ENCODE measurements at regions not wholly inside any gene's neighbourhood (a gene's known extent, or its start where the extent isn't known, plus 50 kb on each side); places are given as distances from the start of the nearest gene placed in this dataset.

DNA sequence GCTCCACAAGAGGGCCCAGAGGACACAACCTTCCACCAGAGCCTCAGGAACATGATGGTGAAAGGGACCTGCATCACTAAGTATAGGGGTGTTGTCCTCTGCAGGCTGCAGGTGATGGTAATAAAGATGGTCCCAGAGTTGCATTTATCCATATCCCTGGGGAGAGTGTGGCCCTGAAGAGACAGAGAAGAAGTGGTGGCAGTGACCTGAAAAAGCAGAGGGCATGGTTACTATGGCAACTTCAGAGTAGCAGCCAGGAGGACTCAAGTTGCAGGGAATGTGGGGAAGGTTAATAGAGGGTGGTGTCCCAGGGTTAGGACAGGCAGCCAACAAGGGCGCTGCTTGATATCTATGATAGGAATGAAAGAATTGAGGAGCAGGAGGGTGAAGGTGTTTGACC lies 57.1 kb downstream of the HLA-A start:
- H3K4me3 ChIP-seq = no peak overlapping the region
- TF ChIP-seq, protein P1, sequence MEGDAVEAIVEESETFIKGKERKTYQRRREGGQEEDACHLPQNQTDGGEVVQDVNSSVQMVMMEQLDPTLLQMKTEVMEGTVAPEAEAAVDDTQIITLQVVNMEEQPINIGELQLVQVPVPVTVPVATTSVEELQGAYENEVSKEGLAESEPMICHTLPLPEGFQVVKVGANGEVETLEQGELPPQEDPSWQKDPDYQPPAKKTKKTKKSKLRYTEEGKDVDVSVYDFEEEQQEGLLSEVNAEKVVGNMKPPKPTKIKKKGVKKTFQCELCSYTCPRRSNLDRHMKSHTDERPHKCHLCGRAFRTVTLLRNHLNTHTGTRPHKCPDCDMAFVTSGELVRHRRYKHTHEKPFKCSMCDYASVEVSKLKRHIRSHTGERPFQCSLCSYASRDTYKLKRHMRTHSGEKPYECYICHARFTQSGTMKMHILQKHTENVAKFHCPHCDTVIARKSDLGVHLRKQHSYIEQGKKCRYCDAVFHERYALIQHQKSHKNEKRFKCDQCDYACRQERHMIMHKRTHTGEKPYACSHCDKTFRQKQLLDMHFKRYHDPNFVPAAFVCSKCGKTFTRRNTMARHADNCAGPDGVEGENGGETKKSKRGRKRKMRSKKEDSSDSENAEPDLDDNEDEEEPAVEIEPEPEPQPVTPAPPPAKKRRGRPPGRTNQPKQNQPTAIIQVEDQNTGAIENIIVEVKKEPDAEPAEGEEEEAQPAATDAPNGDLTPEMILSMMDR (IDR thresholded peaks at IDR 0.05) = no peak
- no peak for DNase-seq
- no peaks in the 10 kb centered on the region for H3K9me3 ChIP-seq
- intact Hi-C loops (cut with DNase I; ENCODE audit: low total_unique reads) = no loop called here
- H3K4me1 ChIP-seq = no peaks in the 10 kb centered on the region
- peaks cover 0 to 4% of the 10 kb centered on the region in 2 donors for H3K27me3 ChIP-seq
- H3K36me3 ChIP-seq = no peaks in the 10 kb centered on the region
- H3K27ac ChIP-seq = no peak overlapping the region

GRCh38 chr6:30000156-30000791 lies 57.9 kb downstream of the HLA-A start:
- no peaks in the 10 kb centered on the region for H3K9me3 ChIP-seq
- H3K4me1 ChIP-seq = no peaks in the 10 kb centered on the region
- H3K4me3 ChIP-seq = no peak overlapping the region
- DNase-seq = no peak
- intact Hi-C loops (cut with DNase I; ENCODE audit: low total_unique reads) = no loop called here
- peaks cover 0 to 4% of the 10 kb centered on the region in 2 donors for H3K27me3 ChIP-seq
- no peak overlapping the region for H3K27ac ChIP-seq
- TF ChIP-seq, protein P1 (IDR thresholded peaks at IDR 0.05) = no peak
- H3K36me3 ChIP-seq = no peaks in the 10 kb centered on the region

DNA sequence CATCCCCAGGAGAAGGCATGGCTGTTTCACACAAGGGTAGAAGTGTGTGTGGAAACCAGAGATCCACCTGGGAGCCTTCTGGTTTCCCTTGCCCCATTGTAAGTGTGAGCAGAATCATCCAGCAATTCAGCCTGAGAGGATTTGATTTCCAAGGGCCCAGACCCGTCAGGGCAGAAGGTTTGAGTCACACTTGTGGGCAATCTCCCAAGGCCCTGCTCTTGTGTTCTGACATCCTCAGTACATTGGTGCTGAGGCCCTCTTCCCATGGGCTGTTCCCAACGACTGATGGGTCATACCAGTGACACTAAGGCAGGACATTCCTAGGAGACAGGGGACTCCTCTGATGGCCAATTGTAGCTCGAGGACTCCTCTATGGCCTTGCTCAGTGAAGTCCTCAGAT lies 58.2 kb upstream of the POLR1H start:
- peaks cover 0 to 20% (median 7%) of the 10 kb centered on the region in 4 donors for H3K4me1 ChIP-seq
- DNase-seq = no peak
- no peak overlapping the region for H3K4me3 ChIP-seq
- peaks cover 0 to 8% of the 10 kb centered on the region in 2 donors for H3K27me3 ChIP-seq
- no peak overlapping the region for H3K27ac ChIP-seq
- TF ChIP-seq, protein P1 (IDR thresholded peaks at IDR 0.05) = no peak
- H3K9me3 ChIP-seq = no peaks in the 10 kb centered on the region
- no peaks in the 10 kb centered on the region for H3K36me3 ChIP-seq
- intact Hi-C loops (cut with DNase I; ENCODE audit: low total_unique reads) = no loop called here

DNA sequence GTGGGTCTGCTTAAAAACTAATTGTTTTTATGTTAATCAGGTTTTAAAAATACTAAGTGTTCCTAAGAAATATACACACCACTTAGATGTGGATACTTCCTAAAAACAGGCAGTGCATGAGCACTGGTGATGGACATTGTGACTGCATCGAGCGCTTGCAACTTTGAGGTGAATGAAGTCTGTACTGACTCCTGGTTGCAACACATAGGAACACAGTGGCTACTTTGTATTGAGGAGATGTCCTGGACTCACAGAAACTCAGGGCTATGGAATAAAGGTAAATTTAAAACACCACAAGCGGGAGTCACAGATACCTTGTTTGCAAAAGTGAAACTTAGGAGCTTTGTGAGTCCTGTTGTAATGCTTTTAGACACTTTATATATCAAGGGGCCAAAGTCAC lies 55.6 kb upstream of the POLR1H start:
- Histone ChIP-seq H3K4me3 (no peak overlapping the region), H3K27ac (peak overlapping the region in 1 of 2 donors; percentile 60), H3K36me3 (no peaks in the 10 kb centered on the region), H3K9me3 (no peaks in the 10 kb centered on the region), H3K4me1 (peaks cover 0 to 22% (median 7%) of the 10 kb centered on the region in 4 donors), H3K27me3 (peaks cover 0 to 26% of the 10 kb centered on the region in 2 donors)
- intact Hi-C loops (cut with DNase I; ENCODE audit: low total_unique reads) = no loop called here
- no peak for DNase-seq
- TF ChIP-seq, protein P1 (IDR thresholded peaks at IDR 0.05) = no peak

GRCh38 chr6:30006170-30007131 lies 54.6 kb upstream of the POLR1H start:
- H3K4me3 ChIP-seq = peak overlapping the region; percentile 55 to 76
- intact Hi-C loops (cut with DNase I; ENCODE audit: low total_unique reads) = no loop called here
- H3K27ac ChIP-seq = peak overlapping the region; percentile 54 to 60
- peaks cover 0 to 6% (median 0%) of the 10 kb centered on the region in 3 donors for H3K36me3 ChIP-seq
- peaks cover 0 to 26% of the 10 kb centered on the region in 2 donors for H3K27me3 ChIP-seq
- H3K9me3 ChIP-seq = no peaks in the 10 kb centered on the region
- TF ChIP-seq, protein P1 (IDR thresholded peaks at IDR 0.05) = no peak
- peaks cover 0 to 22% (median 7%) of the 10 kb centered on the region in 4 donors for H3K4me1 ChIP-seq
- DNase-seq = peak; percentile 64 to 79

Measured in tibial artery (tissue), 4 donors.